Endothelial cell of umbilical vein (primary cell): ENCODE measurements at regions not wholly inside any gene's neighbourhood (a gene's known extent, or its start where the extent isn't known, plus 50 kb on each side); places are given as distances from the start of the nearest gene placed in this dataset.

Experiments
- CTCF ChIP-seq, 2 donors: IDR thresholded peaks; 1 replicate in 1 of 2; 2 replicates in 1 of 2; pipeline ENCODE4 v1.5.1; 2011; ENCODE audit warnings: low read length in 2 of 2, mild to moderate bottlenecking in 2 of 2, moderate library complexity in 2 of 2, control low read depth in 1 of 2, inconsistent platforms in 1 of 2, low read depth in 1 of 2; ENCODE audit not compliant: insufficient read depth in 1 of 2; ENCODE audit errors: extremely low read depth in 1 of 2
- JUN ChIP-seq: IDR thresholded peaks from 2 replicates; pipeline ENCODE4 v1.6.1; 2011; ENCODE audit warnings: borderline replicate concordance, low read depth; ENCODE audit not compliant: insufficient read length, insufficient read depth
- MAX ChIP-seq: IDR thresholded peaks from 2 replicates; pipeline ENCODE4 v1.6.1; 2011; ENCODE audit not compliant: insufficient read depth, insufficient read length
- MYC ChIP-seq: IDR thresholded peaks from one replicate; pipeline ENCODE4 v1.6.1; 2011; ENCODE audit warnings: mild to moderate bottlenecking, low read depth, low read length
- POLR2A ChIP-seq: IDR thresholded peaks from 2 replicates; pipeline ENCODE4 v1.6.1; 2012; ENCODE audit warnings: low read depth, mild to moderate bottlenecking, control low read depth, low read length
- POLR2AphosphoS5 ChIP-seq: IDR thresholded peaks from 2 replicates; pipeline ENCODE4 v1.6.1; 2012; ENCODE audit warnings: low read depth, mild to moderate bottlenecking, control low read depth, low read length, moderate library complexity; ENCODE audit not compliant: insufficient read depth

- TF ChIP-seq POLR2A (no peak), MAX (no peak), CTCF (IDR thresholded peaks at IDR 0.05; ENCODE audit: extremely low read depth in 1 of 2, insufficient read depth in 1 of 2, low read depth in 1 of 2, low read length in 2 of 2) (no peak), POLR2AphosphoS5 (no peak), JUN (no peak), MYC (no peak)
Observed at GRCh38 chr15:62833646-62834045, 208.9 kb upstream of the TPM1 start.
